HG03432 (cell line): ENCODE measurements at regions not wholly inside any gene's neighbourhood (a gene's known extent, or its start where the extent isn't known, plus 50 kb on each side); places are given as distances from the start of the nearest gene placed in this dataset.

ENCODE experiments used
- ATAC-seq: cut with Tn5 transposase; IDR thresholded peaks from one replicate; pipeline ENCODE4 v1.9.1; 2021; ENCODE audit warnings: mild to moderate bottlenecking, moderate library complexity; ENCODE audit not compliant: unreplicated experiment

DNA sequence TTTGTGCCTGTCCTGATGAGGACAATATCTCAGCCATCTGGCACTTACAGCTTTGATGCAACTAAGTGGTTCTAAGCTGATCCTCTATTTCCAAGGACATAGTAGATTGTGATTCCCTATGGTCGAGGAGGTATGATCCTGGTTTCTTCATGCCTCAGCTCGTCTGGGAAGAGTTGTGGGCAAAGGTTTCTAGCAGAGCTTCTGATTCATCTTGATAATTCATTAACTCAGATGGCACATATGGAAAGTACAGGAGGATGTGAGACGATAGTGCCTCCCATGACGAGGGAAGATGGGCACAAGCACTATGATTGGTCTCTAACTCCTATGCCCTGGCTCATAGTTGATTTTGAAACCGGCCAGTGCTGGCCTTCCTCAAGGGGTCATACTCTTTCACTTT lies 334.2 kb upstream of the SEMA6D start:
- no peak for ATAC-seq

DNA sequence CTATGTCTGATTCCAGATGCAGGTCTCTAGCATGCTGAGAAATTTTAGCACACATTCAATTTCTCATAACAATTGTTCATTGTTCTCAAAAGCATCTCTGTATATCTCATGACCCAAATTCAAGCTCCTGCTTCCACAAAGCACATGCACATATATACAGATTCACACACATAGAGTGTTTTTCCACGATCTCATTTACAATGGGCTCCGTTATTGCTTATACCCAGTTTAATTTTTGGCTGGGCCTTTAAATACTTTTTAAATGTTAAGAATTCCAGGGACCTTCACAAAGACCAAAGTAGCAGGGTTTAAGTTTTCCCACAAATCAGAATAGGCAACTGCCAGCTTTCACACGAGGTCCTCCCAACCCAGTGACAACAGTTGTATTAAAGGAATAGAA lies 333.5 kb upstream of the SEMA6D start:
- no peak for ATAC-seq

DNA sequence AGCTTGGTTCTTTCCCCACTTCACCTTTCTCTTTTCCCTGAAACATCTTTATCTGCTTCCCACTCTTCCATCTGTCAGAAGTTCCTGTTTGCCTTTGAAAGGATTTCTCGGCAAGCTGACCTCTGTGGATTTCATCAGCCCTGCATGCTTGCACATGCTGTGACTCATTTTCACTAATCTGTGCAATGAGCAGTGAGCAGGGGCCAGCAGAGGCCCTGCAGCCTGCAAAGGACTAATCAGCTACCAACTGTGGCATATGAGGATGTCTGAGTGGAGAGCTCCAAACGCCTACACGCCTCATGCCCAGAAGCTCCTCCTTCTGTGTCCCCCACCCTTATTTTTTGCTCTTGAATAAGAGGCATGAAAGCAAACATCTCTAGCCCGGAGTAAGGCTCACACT lies 333.0 kb upstream of the SEMA6D start:
- ATAC-seq = no peak

DNA sequence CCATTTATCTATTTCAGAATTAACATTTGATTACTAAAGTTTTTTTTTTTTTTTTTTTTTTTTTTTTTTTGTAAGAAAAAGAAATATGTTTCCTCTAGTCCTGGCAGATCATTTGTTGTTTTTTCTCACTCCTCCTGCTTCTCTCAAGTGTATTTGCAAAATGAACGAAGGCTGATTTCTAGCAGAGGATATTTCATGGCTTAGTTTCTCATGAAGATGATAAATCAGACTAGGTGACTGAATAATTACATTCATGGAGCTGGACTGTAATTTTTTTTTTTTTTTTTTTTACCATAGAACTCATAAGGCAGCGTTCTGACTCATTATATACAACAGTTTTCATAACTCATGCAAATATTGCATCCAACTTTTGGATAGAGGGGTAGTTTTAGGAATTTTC lies 332.5 kb upstream of the SEMA6D start:
- ATAC-seq = no peak

DNA sequence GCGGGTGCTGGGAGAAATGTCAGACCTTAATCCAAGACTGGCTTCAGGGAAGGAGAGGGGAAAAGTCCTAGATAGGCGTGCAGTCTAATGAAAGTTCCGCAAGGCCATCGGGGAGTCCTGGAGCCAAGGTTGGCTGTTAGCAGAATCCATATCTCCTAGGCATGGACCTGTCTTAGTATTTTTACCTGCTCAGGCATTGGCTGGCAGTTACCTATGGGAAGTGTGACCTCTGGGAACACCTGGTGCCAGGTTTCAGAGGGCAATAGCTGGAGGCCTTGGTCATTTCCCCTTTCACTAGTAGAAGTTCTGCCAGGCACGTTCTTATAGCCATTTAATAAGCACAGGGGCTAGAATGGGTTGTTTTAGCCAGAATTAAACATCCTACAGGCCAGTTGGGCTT lies 330.8 kb upstream of the SEMA6D start:
- ATAC-seq = no peak

DNA sequence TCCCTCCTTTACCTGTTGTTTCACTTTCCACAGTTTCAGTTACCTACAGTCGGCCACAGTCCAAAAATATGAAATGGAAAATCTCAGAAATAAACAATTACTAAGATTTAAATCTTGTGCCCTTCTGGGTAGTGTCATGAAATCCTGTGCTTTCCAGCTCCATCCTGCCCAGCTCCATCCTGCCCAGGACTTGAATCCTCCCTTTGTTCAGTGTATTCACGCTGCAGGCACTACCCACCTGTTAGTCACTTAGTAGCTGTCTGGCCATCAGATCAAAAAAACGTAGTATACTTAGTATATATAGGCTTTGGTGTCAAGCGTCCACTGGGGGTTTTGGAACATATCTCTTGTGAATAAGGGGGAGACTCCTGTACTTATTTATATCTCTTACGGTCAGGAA lies 329.0 kb upstream of the SEMA6D start:
- no peak for ATAC-seq

DNA sequence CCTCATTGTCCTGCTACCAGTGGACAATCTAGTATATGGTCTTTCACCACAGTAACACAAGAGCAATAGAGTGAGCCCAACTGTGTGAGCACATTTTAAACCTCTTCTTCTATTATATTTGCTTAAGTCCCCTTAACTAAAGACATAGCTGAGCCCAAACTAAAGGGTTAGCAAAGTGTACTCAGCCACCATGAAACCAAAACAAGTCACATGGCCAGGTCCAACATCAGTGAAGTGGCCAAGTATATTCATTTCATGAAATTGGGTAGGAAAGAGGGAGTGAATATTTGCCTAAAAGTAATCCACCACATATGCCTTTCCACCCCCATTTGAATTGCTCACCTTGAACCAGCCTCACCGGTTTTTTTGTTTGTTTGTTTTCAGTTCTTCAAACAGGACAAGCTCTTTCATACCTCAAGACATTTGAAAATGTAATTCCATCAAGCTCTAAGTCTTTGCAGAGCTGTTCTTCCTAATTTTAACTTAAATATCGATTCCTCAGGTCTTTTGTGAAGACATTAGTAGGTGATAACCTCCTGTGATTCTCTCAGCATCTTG lies 327.0 kb upstream of the SEMA6D start:
- ATAC-seq = no peak

DNA sequence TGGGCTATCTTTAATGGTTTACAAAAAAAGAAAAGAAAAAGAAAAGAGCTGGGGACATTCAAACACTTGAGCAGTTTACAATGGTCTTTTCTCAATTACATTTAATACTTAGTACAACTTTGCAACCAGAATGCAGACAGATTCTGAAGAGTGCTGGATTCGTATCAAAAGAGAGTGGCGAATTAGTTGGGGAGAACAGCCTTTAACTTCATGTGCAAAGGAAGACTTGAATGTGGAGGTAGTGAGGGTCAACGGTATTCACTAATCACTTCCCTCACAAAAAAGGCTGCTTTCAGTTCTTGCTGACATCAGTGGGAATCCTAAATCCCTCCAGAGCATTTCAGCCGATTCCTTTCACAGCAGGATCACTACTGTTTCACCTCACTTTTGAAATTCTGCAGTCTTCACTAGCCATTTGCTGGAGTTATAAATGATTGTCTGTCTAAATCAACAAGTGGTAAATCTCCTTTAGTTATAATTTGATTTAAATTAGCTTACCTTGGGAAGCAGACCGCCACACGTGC lies 323.0 kb upstream of the SEMA6D start:
- no peak for ATAC-seq

DNA sequence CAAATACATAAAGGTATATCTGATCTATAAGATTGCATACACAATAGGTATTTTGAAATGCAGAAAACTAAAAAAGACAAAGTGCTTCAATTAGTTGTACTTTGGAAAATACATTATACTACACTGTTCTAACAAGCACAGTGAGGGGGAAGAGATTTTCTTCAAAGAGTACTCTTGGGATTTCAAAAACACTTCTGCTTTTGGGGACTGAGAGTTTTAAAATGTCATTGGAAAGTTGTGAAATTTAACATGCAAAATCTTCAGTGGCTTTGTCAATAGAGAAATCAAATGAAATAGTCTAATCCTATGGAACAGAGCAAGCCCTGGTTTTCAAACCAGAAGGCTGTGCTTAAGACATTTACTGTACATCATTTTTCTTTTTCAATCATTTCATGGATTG lies 322.2 kb upstream of the SEMA6D start:
- no peak for ATAC-seq

DNA sequence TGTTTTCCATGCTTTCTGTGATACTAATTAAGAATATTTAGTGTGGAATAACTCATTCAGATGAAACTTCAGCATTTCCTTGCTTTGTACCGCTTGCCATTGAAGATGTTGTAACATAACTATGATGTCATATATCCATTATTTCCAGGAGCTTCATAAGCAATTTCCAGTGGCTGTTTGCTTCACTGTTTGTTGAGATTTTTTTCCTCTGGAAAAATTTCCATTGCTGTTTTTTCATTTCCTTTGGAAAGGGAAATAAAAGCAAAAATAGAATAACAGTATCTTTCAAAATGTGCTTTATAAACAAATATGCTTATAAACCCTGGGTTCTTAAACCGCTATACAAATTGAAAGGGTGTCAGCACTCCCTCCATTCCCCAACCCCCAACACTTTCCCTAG lies 319.6 kb upstream of the SEMA6D start:
- no peak for ATAC-seq

DNA sequence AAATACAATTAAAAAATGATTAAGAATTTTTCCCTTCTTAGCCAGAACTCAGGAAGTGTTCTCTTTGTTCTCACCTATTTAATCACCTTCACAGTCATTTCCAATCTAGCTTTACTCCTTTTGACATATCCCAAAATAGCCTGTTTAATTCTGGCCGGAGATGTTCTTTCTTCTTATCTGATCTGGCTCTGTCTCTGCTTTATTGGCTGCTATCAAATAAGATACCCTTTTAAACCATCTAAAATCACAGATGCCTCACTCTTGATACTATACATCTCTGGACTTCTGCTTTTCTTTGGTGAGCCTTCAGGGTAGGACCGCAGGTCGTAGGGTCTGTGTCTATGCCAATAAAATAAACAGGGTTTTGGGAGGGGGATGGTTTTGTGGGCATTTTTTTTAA lies 319.2 kb upstream of the SEMA6D start:
- no peak for ATAC-seq

DNA sequence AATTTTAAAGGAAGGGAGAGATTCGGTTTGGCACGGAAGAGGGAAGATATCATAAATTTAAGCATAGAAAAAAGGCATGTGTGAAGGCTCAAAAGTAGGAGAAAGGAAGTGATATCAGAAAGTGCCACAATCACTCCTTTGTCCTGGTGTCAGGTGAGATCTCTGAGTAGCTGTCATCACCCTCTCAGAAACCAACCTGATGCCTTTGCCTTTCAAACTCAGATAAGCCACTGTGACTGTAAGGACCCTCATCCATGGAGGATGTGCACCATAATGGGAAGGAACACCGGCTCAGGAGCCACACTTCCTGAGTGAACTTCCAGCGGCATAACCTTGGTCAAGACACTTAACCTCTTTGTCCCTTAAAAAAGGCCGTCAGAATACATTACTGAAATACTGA lies 318.7 kb upstream of the SEMA6D start:
- ATAC-seq = no peak

DNA sequence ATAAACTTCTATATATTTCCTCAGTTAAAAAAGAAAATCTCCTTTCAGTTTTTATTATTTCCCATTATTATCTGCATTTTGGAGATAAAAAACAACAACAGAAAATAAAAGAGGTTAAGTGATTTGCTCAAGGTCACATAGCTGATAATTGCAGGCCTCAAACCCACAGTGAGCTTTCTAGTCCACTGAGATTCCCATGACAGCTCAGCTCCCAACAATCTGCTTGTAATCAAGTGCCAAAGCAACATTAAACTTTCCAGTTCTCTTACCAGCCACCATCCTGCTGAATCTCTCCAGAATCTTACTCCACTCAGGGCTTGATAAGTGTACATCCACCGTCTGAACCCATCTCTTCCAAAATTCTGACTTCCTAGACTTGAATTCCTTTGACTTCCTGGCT lies 318.2 kb upstream of the SEMA6D start:
- no peak for ATAC-seq

DNA sequence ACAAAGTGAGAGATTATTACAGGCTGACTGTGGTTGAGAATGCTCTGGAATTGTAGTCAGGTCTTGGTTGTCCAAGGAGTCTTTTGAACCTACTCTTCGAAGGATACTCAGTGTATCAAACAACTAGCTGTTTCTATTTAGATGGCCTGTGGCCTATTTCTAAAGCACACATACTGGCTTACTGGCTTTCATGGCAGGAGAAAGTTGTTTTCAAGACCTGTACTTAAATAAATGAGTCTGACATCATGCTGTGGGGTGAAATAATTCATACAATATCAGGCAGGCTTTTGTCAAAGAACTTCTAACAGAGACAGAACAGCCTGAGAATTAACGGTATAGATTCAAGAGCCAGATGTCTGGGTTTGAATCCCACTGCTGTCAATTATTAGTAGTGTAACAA lies 316.7 kb upstream of the SEMA6D start:
- ATAC-seq = no peak

DNA sequence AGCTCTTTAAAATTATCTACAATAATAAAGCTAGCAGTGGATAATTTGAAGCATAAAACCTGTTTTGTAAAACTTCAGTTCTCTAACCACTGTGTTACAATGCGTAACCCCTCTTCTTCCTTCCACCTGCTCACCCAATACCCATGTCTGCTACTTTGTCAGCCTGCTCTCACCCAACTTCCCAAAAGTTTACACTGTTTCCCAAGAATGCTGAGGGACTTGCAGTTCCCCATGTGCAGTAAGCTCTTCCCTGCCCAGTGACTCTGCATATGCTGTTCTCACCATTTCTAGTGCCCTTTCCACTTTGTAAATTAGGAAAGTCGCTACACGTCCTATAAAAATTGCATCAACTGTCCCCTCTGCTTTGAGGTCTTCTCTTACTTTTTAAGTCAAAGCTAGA lies 315.9 kb upstream of the SEMA6D start:
- ATAC-seq = no peak

DNA sequence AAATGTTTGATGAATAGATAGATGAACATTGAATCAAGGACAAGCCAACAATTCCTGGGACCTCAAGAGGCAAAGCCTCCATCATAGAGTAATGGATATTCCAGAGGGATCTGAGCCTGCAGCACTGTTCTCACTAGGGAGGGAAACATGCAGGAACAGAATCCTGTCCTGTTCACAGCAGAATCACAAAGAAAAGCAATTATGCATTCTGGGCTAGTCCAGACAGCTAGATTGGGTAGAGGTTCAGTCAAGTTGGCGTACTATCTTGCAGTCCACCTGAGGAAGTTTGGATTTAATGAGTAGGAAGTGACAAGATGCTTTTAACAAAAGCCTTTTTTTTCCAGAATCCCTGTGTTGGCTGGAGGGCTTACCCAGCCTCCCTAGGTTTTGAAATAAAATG lies 314.5 kb upstream of the SEMA6D start:
- ATAC-seq = no peak

DNA sequence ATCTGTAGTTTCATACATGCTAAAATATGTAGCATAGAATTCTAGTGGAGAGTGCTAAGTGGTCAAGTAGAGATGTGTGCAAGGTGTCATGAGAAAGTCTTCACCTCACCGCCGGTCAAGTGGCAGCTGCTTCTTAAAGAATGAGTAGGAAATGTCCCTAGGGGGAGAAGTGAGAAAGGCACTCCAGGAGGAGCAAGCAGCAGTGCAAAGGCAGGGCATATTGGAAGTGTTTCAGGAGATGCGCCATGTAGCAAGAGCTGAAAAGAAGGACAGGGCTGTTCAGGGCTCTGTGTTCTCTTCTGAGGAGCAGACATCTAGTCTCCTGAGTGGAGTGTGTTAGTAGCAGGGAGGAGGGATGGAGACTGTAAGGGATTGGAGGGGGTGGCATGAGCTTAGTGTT lies 312.4 kb upstream of the SEMA6D start:
- no peak for ATAC-seq

DNA sequence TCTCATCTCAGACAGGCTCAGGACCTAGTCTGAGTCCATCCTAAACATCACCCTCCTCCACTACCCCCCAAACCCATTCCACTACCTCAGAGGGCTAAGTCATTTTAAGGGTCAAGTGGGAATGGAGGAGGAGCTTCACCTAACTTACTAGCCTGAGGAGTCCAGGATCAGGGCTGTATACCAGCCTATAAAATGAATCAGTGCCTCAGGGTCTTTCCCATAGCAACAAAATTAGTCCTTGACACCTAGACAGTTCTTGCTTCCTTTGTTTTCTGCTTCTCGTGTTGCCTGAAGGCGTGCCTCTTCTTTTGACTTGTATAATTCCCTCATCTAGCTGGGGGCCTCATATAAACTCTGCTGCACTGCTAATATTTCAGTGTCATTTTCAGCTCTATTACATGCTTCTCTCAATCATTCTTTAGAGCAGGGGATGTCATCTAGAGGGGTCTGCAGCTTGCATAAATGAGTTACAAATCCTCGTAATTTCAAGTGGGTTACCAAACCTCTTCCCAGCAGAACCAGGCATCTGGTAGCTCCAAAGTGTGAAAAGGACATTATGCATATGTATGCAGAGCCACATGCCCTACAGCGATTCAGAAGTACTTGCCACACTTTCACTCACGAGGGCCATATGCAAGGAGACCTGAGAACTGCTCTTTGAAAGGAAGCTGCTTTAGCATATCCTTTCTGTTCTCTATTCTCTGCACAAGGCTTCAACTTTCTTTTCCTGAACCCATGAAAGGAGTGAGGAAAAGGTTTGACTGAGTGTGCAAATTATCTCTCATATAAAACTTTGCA lies 311.7 kb upstream of the SEMA6D start:
- ATAC-seq = no peak

DNA sequence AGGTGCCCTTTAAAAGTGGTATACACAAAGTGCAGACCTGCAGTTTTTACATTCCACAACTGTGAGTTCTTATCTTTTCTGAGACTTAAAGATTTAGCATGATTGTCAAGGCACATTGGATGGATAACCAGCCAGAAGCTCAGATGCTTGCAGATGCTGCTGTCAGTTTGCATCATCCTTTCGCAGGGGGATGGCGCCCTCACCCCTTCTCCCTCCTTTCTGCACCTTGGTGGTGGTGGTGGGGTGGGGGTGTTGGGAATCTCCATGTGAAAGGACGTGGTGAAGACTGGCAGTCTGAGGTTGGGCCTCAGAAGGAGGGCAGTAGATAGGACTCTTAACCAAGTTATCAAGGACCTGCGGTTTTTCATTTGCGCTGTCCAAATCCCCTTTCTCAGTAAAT lies 309.6 kb upstream of the SEMA6D start:
- no peak for ATAC-seq

DNA sequence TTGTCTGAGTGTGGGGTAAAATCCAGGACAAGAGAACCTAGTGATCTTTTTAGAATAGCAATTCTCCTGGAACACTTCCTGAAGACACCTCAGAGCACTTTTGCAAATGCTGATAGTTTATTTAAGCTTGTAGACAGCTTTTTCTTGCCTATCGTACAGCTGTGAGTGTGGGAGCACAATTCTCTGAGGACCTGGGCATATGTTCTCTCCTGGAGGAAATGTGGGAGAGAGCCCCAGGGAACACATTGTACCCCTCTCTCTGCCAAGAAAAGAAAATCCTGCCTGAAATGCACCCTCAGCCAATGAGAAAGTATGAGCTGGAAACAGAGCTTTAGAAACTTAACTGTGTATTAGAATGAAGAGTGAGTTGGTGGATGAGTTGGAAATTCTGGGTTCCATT lies 308.3 kb upstream of the SEMA6D start:
- no peak for ATAC-seq

DNA sequence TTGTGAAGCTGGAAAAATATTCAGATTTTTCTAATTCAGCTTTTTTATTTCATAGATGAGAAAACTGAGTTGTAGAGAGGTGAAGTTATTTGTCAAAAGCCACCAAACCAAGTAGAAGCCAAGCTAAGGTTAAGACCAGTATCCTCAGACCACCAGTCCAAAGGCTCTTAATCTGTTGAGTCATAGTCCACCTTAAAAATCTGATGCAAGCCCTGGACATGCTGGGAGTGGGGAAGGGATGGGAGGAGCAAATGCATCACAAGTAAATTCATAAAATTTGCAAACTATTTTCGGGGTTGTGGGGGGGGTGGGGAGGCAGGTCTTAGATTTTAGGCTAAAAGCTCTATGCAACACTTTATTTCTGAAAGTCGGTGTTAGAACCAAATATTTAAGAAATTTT lies 307.7 kb upstream of the SEMA6D start:
- ATAC-seq = no peak

DNA sequence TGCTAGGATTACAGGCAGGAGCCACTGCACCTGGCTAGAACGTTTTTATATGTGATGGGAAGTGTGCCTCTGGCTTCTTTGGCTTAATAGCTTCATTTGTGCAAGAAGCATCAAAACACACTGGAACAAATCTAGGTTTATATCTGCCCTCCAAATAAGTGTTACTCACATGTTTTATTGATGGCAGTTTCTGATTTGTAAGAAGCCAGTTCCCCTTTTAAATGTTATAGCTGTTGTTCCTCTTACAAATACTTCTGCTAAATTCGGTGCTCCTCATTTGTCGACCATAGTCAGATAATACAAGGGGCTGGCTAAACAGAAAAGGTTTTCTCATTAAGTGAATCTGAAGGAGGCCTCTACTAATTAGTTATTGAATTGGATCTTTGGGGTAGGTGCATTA lies 307.1 kb upstream of the SEMA6D start:
- no peak for ATAC-seq

DNA sequence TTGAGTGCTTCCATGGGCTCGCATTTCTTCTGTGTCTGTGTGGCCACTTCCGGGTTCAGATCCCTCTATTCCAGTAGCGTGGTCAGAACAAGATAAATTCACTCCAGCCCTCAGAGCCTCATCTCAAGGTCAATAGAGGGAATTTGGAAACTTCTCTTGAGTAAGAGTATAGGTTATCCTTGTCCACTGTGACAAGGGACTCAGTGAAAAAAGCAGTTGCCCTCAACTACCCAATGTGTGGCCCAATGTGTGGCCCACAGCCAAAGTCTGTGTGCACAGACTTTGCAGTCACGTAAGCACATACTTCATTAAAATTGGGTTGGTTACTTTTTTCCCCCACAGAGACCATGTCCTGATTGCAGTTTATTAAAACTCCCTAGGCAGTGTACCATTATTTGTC lies 305.6 kb upstream of the SEMA6D start:
- ATAC-seq = no peak
